SK-N-SH treated with all-trans-retinoic acid at 6 μM for 48 hours (cell line): ENCODE measurements at regions not wholly inside any gene's neighbourhood (a gene's known extent, or its start where the extent isn't known, plus 50 kb on each side); places are given as distances from the start of the nearest gene placed in this dataset.

Experiments
- ATAC-seq: fragments of 200-7000 bp; cut with Tn5 transposase; 3 replicates; pipeline ENCODE4 v1.9.1; 2020; ENCODE audit warnings: mild to moderate bottlenecking, moderate library complexity
- ARNTL ChIP-seq: fragments of 450-650 bp; formaldehyde crosslinking; IDR thresholded peaks from 2 replicates; pipeline ENCODE4 v1.5.0; 2020; ENCODE audit warnings: low read depth, mild to moderate bottlenecking, moderate library complexity, borderline replicate concordance
- BACH2 ChIP-seq: fragments of 250-450 bp; sonication (Bioruptor Pico); IDR thresholded peaks from 2 replicates; pipeline ENCODE4 v1.9.0; 2021; ENCODE audit warnings: mild to moderate bottlenecking, borderline replicate concordance
- CSDC2 ChIP-seq: fragments of 250-450 bp; sonication (Bioruptor Pico); IDR thresholded peaks from 2 replicates; pipeline ENCODE4 v1.5.0; 2020; ENCODE audit warnings: mild to moderate bottlenecking, moderate library complexity
- CSRNP3 ChIP-seq: fragments of 250-450 bp; sonication (Bioruptor Pico); IDR thresholded peaks from 2 replicates; pipeline ENCODE4 v1.5.1; 2021; ENCODE audit warnings: mild to moderate bottlenecking, moderate library complexity
- GLIS3 ChIP-seq: fragments of 250-450 bp; sonication (Bioruptor Pico); IDR thresholded peaks from 2 replicates; pipeline ENCODE4 v1.5.0; 2020; ENCODE audit warnings: mild to moderate bottlenecking, moderate library complexity
- ISL1 ChIP-seq: fragments of 250-450 bp; sonication (Bioruptor Pico); IDR thresholded peaks from 2 replicates; pipeline ENCODE4 v2.1.2; 2022; ENCODE audit warnings: mild to moderate bottlenecking, moderate library complexity
- PATZ1 ChIP-seq: fragments of 250-450 bp; sonication (Bioruptor Pico); IDR thresholded peaks from 2 replicates; pipeline ENCODE4 v1.8.0; 2020; ENCODE audit warnings: mild to moderate bottlenecking, moderate library complexity, borderline replicate concordance
- POU6F1 ChIP-seq: fragments of 250-450 bp; sonication (Bioruptor Pico); IDR thresholded peaks from 2 replicates; pipeline ENCODE4 v1.8.0; 2021; ENCODE audit warnings: low read depth, mild to moderate bottlenecking, moderate library complexity, borderline replicate concordance
- PPARA ChIP-seq: fragments of 250-450 bp; sonication (Bioruptor Pico); IDR thresholded peaks from 2 replicates; pipeline ENCODE4 v1.5.0; 2020; ENCODE audit warnings: mild to moderate bottlenecking, borderline replicate concordance
- RARB ChIP-seq: fragments of 250-450 bp; sonication (Bioruptor Pico); IDR thresholded peaks from 2 replicates; pipeline ENCODE4 v1.8.0; 2021; ENCODE audit warnings: mild to moderate bottlenecking, moderate library complexity
- SNAI2 ChIP-seq: fragments of 250-450 bp; sonication (Bioruptor Pico); IDR thresholded peaks from 2 replicates; pipeline ENCODE4 v1.5.0; 2020; ENCODE audit warnings: mild to moderate bottlenecking, moderate library complexity
- TCF4 ChIP-seq: fragments of 250-450 bp; sonication (Bioruptor Pico); IDR thresholded peaks from 2 replicates; pipeline ENCODE4 v1.8.0; 2021; ENCODE audit warnings: mild to moderate bottlenecking, moderate library complexity, borderline replicate concordance
- TOX ChIP-seq: fragments of 250-450 bp; sonication (Bioruptor Pico); IDR thresholded peaks from 2 replicates; pipeline ENCODE4 v1.8.0; 2021; ENCODE audit warnings: mild to moderate bottlenecking, moderate library complexity, borderline replicate concordance
- TSHZ2 ChIP-seq: fragments of 250-450 bp; sonication (Bioruptor Pico); IDR thresholded peaks from 2 replicates; pipeline ENCODE4 v1.5.0; 2020; ENCODE audit warnings: mild to moderate bottlenecking, moderate library complexity
- ZC3H10 ChIP-seq: fragments of 250-450 bp; sonication (Bioruptor Pico); IDR thresholded peaks from 2 replicates; pipeline ENCODE4 v1.5.1; 2021; ENCODE audit warnings: mild to moderate bottlenecking, moderate library complexity
- ZFP3 ChIP-seq: fragments of 250-450 bp; sonication (Bioruptor Pico); IDR thresholded peaks from 2 replicates; pipeline ENCODE4 v1.5.0; 2020; ENCODE audit warnings: mild to moderate bottlenecking, moderate library complexity
- ZFP30 ChIP-seq: fragments of 450-650 bp; formaldehyde crosslinking; IDR thresholded peaks from 2 replicates; pipeline ENCODE4 v1.5.0; 2022; ENCODE audit warnings: mild to moderate bottlenecking, moderate library complexity
- ZNF8 ChIP-seq: fragments of 450-650 bp; formaldehyde crosslinking; IDR thresholded peaks from 2 replicates; pipeline ENCODE4 v1.5.0; 2020; ENCODE audit warnings: mild to moderate bottlenecking, moderate library complexity

GRCh38 chr15:31758126-31758525 is 272.2 kb upstream of the CHRNA7 start (continued):
- TF ChIP-seq ZC3H10: no peak

- no peak for TF ChIP-seq PPARA (CRISPR knock-in tag)
- no peak for TF ChIP-seq ISL1
- no peak for TF ChIP-seq CSDC2
- no peak for TF ChIP-seq TCF4 (CRISPR knock-in tag)
- no peak for TF ChIP-seq GLIS3 (CRISPR knock-in tag)
- ATAC-seq: no peak
Measured at GRCh38 chr15:31768055-31768454, 262.3 kb upstream of the CHRNA7 start.

GRCh38 chr15:31774045-31774444 is 256.3 kb upstream of the CHRNA7 start:
- ATAC-seq: no peak
- TF ChIP-seq ZC3H10: no peak
- no peak for TF ChIP-seq PATZ1
- no peak for TF ChIP-seq RARB (CRISPR knock-in tag)
- TF ChIP-seq TCF4 (CRISPR knock-in tag): no peak
- TF ChIP-seq GLIS3 (CRISPR knock-in tag): no peak
- TF ChIP-seq TOX: no peak
- TF ChIP-seq TSHZ2: no peak
- no peak for TF ChIP-seq ARNTL (CRISPR knock-in tag)
- no peak for TF ChIP-seq ZFP3
- no peak for TF ChIP-seq ZFP30 (CRISPR knock-in tag)
- TF ChIP-seq POU6F1 (CRISPR knock-in tag): no peak
- TF ChIP-seq SNAI2 (CRISPR knock-in tag): no peak
- TF ChIP-seq BACH2 (CRISPR knock-in tag): no peak
- no peak for TF ChIP-seq ISL1
- no peak for TF ChIP-seq CSDC2
- no peak for TF ChIP-seq CSRNP3 (CRISPR knock-in tag)

GRCh38 chr15:31776039-31776438 is 254.3 kb upstream of the CHRNA7 start:
- ATAC-seq: no peak

More at GRCh38 chr15:31776039-31776438, 254.3 kb upstream of the CHRNA7 start:
- TF ChIP-seq TSHZ2: no peak
- no peak for TF ChIP-seq CSDC2
- no peak for TF ChIP-seq ZNF8
